Neural cell (in vitro differentiated cells): ENCODE measurements at regions not wholly inside any gene's neighbourhood (a gene's known extent, or its start where the extent isn't known, plus 50 kb on each side); places are given as distances from the start of the nearest gene placed in this dataset.

Source experiments
- CTCF ChIP-seq: fragments of 450-650 bp; IDR thresholded peaks from 2 replicates; pipeline ENCODE4 v1.5.1; 2014; ENCODE audit warnings: antibody characterized with exemption, mild to moderate bottlenecking, moderate library complexity; ENCODE audit not compliant: poor library complexity, severe bottlenecking
- EP300 ChIP-seq: fragments of 450-650 bp; conservative IDR thresholded peaks from 2 replicates; pipeline ENCODE4 v1.6.1; 2014; ENCODE audit warnings: antibody characterized with exemption, mild to moderate bottlenecking, moderate library complexity; ENCODE audit not compliant: poor library complexity, severe bottlenecking
- EZH2 ChIP-seq: fragments of 200-600, 300-800 bp; shearing (Covaris generic), sonication (generic); IDR thresholded peaks from 2 replicates; pipeline ENCODE4 v1.6.1; 2014; ENCODE audit warnings: antibody characterized with exemption, low read length, borderline replicate concordance, mild to moderate bottlenecking; ENCODE audit not compliant: insufficient read depth, poor library complexity, severe bottlenecking
- REST ChIP-seq: IDR thresholded peaks from 2 replicates; pipeline ENCODE4 v1.6.1; 2012; ENCODE audit warnings: borderline replicate concordance
- SMC3 ChIP-seq: fragments of 450-650 bp; conservative IDR thresholded peaks from 2 replicates; pipeline ENCODE4 v1.6.1; 2014; ENCODE audit warnings: antibody characterized with exemption, mild to moderate bottlenecking, moderate library complexity; ENCODE audit not compliant: poor library complexity
- TAF1 ChIP-seq: IDR thresholded peaks from 2 replicates; pipeline ENCODE4 v1.6.1; 2012; ENCODE audit warnings: low read depth

- TF ChIP-seq SMC3 (no peak), CTCF (no peak), REST (no peak), TAF1 (no peak), EP300 (no peak), EZH2 (no peak)
Observed at GRCh38 chr1:18008081-18008480, 99.5 kb upstream of the IGSF21 start.
